ENCODE measurements at regions not wholly inside any gene's neighbourhood (a gene's known extent, or its start where the extent isn't known, plus 50 kb on each side); places are given as distances from the start of the nearest gene placed in this dataset.

- TF ChIP-seq CTCF (conservative IDR thresholded peaks at IDR 0.05; ENCODE audit: low read depth, low read length), result no peak
- TF ChIP-seq EZH2 (IDR thresholded peaks at IDR 0.05; ENCODE audit: low read length, unreplicated experiment), result no peak
These were observed 158.7 kb upstream of the RSPO3 start for GRCh38 chr6:126959765-126960164.
